OCI-LY3 (cell line): ENCODE measurements at regions not wholly inside any gene's neighbourhood (a gene's known extent, or its start where the extent isn't known, plus 50 kb on each side); places are given as distances from the start of the nearest gene placed in this dataset.

ENCODE experiments used
- H2AFZ ChIP-seq: fragments of 200-600, 300-600 bp; shearing (Covaris generic); 2 replicates; pipeline ENCODE4 v1.6.0; 2014; ENCODE audit warnings: antibody characterized with exemption, low read depth, low read length
- H3K27ac ChIP-seq: fragments of 200-600, 300-600 bp; sonication (generic); 2 replicates; pipeline ENCODE4 v1.5.1; 2014; ENCODE audit warnings: mild to moderate bottlenecking, low read length, moderate library complexity, mixed read lengths
- H3K27me3 ChIP-seq: fragments of 200-600, 300-600 bp; sonication (generic); 2 replicates; pipeline ENCODE4 v1.6.1; 2014; ENCODE audit warnings: low read depth, low read length, mixed read lengths
- H3K36me3 ChIP-seq: fragments of 200-600, 300-600 bp; sonication (generic); replicated peaks from 2 replicates; pipeline ENCODE3; 2014; ENCODE audit warnings: low read depth, low read length, mixed read lengths
- H3K4me1 ChIP-seq: fragments of 300-600, 200-600 bp; sonication (generic); 2 replicates; pipeline ENCODE4 v1.6.1; 2014; ENCODE audit warnings: low read length, mixed read lengths
- H3K4me2 ChIP-seq: fragments of 200-600, 300-600 bp; sonication (generic); 2 replicates; pipeline ENCODE4 v1.6.1; 2014; ENCODE audit warnings: low read length, mixed read lengths
- H3K4me3 ChIP-seq: fragments of 300-600, 200-600 bp; sonication (generic); 2 replicates; pipeline ENCODE4 v1.5.1; 2014; ENCODE audit warnings: antibody characterized with exemption, mild to moderate bottlenecking, low read length, moderate library complexity
- H3K79me2 ChIP-seq: fragments of 300-600, 200-600 bp; shearing (Covaris generic); 2 replicates; pipeline ENCODE4 v1.6.1; 2014; ENCODE audit warnings: mild to moderate bottlenecking, low read length, mixed read lengths
- H3K9ac ChIP-seq: fragments of 300-600, 200-600 bp; shearing (Covaris generic); 2 replicates; pipeline ENCODE4 v1.6.0; 2014; ENCODE audit warnings: mild to moderate bottlenecking, low read length, moderate library complexity
- H3K9me3 ChIP-seq: fragments of 200-600, 300-600 bp; shearing (Covaris generic); 2 replicates; pipeline ENCODE4 v1.6.1; 2014; ENCODE audit warnings: low read length, mixed read lengths; ENCODE audit not compliant: insufficient read depth
- H4K20me1 ChIP-seq: fragments of 200-600, 300-600 bp; sonication (generic); 2 replicates; pipeline ENCODE4 v1.6.1; 2016; ENCODE audit warnings: low read length, mixed read lengths; ENCODE audit not compliant: insufficient read depth
- EZH2phosphoT487 ChIP-seq: fragments of 200-600 bp; shearing (Covaris generic); IDR thresholded peaks from 2 replicates; pipeline ENCODE4 v1.6.1; 2018; ENCODE audit warnings: antibody characterized with exemption, mixed run types, low read depth
- TF ChIP-seq, protein P1 (sequence below): fragments of 200-600, 300-600 bp; sonication (generic); IDR thresholded peaks from 2 replicates; pipeline ENCODE4 v1.5.1; 2014; ENCODE audit warnings: antibody characterized with exemption, low read length, low read depth

DNA sequence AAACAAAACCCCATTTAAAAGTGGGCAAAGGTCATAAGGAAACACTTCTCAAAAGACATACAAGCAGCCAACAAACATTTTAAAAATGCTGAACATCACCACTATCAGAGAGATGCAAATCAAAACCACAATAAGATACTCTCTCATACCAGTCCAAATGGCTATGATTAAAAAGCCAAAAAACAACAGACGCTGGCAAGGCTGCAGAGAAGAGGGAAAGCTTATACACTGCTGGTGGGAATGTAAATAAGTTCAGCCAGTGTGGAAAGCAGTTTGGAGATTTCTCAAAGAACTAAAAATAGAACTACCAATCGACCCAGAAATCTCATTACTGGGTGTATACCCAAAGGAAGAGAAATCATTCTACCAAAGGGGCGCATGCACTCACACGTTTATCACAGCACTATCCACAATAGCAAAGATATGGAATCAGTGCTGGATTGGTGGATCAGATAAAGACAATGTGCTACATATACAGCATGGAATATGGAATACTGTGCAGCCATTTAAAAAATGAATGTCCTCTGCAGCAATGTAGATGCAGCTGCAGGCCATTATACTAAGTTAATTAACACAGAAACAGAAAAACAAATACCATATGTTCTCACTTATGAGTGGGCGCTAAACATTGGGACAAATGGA, 102.1 kb upstream of the DAAM1 start:
- Histone ChIP-seq H2AFZ (no peak overlapping the region), H3K4me3 (no peak overlapping the region), H3K79me2 (no peaks in the 10 kb centered on the region), H4K20me1 (no peaks in the 10 kb centered on the region), H3K27me3 (peaks cover 2% of the 10 kb centered on the region; the same call in 1 of the 2 replicates), H3K4me2 (no peak overlapping the region), H3K9me3 (no peaks in the 10 kb centered on the region), H3K9ac (no peak overlapping the region), H3K36me3 (no peaks in the 10 kb centered on the region), H3K4me1 (no peaks in the 10 kb centered on the region), H3K27ac (no peak overlapping the region)
- TF ChIP-seq, protein P1, sequence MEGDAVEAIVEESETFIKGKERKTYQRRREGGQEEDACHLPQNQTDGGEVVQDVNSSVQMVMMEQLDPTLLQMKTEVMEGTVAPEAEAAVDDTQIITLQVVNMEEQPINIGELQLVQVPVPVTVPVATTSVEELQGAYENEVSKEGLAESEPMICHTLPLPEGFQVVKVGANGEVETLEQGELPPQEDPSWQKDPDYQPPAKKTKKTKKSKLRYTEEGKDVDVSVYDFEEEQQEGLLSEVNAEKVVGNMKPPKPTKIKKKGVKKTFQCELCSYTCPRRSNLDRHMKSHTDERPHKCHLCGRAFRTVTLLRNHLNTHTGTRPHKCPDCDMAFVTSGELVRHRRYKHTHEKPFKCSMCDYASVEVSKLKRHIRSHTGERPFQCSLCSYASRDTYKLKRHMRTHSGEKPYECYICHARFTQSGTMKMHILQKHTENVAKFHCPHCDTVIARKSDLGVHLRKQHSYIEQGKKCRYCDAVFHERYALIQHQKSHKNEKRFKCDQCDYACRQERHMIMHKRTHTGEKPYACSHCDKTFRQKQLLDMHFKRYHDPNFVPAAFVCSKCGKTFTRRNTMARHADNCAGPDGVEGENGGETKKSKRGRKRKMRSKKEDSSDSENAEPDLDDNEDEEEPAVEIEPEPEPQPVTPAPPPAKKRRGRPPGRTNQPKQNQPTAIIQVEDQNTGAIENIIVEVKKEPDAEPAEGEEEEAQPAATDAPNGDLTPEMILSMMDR = no peak
- TF ChIP-seq EZH2phosphoT487 = no peak

DNA sequence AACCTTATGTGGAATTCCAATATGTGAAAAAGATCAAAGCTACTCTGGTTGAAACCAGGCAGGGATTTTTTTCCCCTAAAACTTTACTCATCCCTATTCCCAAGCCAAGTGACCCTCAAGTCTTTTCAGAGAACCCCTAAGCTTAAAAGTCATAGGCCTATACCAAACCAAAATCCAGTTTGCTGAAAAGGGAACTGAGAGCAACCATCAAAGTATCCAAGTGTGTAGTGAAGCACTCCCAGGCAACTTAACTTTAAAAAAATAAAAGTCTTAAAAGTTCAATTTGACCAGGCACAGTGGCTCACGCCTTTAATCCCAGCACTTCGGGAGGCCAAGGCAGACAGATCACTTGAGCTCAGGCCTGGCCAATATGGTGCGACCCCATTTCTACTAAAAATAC, 101.2 kb upstream of the DAAM1 start:
- Histone ChIP-seq H3K4me1 (no peaks in the 10 kb centered on the region), H3K79me2 (no peaks in the 10 kb centered on the region), H4K20me1 (no peaks in the 10 kb centered on the region), H3K4me2 (no peak overlapping the region), H3K27me3 (peaks cover 10% of the 10 kb centered on the region), H3K4me3 (no peak overlapping the region), H3K27ac (no peak overlapping the region), H3K9me3 (no peaks in the 10 kb centered on the region), H2AFZ (no peak overlapping the region), H3K36me3 (no peaks in the 10 kb centered on the region), H3K9ac (no peak overlapping the region)
- no peak for TF ChIP-seq EZH2phosphoT487
- TF ChIP-seq, protein P1 = no peak

DNA sequence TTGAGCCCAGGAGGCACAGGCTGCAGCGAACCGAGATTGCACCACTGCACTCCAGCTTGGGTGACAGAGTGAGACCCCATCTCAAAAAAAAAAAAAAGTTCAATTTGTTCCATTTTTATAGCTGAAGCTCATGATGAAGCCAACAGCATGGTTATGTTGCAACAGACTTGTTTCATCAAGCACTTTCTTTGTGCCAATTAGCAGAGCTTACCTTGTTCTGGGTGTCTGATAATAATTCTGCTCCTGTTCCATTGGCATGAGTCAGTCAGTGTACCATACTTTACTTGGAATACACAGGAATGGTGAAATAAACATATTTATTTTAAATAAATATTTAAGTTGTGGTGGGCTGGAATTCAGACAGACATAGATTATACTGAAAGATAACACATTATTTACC, 100.8 kb upstream of the DAAM1 start:
- Histone ChIP-seq H3K27me3 (peaks cover 10% of the 10 kb centered on the region), H3K9me3 (no peaks in the 10 kb centered on the region), H3K4me3 (no peak overlapping the region), H3K4me2 (no peak overlapping the region), H3K9ac (no peak overlapping the region), H4K20me1 (no peaks in the 10 kb centered on the region), H3K79me2 (no peaks in the 10 kb centered on the region), H3K36me3 (no peaks in the 10 kb centered on the region), H3K4me1 (no peaks in the 10 kb centered on the region), H2AFZ (no peak overlapping the region), H3K27ac (no peak overlapping the region)
- no peak for TF ChIP-seq EZH2phosphoT487
- TF ChIP-seq, protein P1 = no peak

DNA sequence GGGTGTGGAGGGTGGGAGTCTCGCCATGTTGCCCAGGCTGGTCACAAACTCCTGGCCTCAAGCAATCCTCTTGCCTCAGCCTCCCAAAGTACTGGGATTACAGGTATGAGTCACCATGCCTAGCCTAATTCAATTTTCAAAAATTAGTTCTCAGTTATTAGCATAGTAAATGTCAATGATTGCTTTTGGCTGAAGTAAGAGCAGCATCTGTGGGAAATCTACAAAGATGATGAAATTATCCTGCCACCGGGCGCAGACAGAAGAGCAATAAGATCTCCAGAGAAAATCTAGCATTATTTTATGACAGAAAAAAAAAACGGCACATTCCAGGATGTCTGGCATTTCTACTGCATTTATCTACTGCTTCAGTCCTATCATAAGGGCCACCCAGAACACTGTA, 97.9 kb upstream of the DAAM1 start:
- Histone ChIP-seq H3K27ac (no peak overlapping the region), H4K20me1 (no peaks in the 10 kb centered on the region), H3K27me3 (peaks cover 14% of the 10 kb centered on the region), H2AFZ (no peak overlapping the region), H3K9ac (no peak overlapping the region), H3K79me2 (no peaks in the 10 kb centered on the region), H3K36me3 (no peaks in the 10 kb centered on the region), H3K9me3 (no peaks in the 10 kb centered on the region), H3K4me3 (no peak overlapping the region), H3K4me1 (no peaks in the 10 kb centered on the region), H3K4me2 (no peak overlapping the region)
- TF ChIP-seq, protein P1 = no peak
- TF ChIP-seq EZH2phosphoT487 = no peak
